Brain microvascular endothelial cell (primary cell): ENCODE measurements at regions not wholly inside any gene's neighbourhood (a gene's known extent, or its start where the extent isn't known, plus 50 kb on each side); places are given as distances from the start of the nearest gene placed in this dataset.

ENCODE experiments used
- DNase-seq: peaks from one replicate; pipeline ENCODE4 v3.0.0-alpha.2; 2020
- H3K27ac ChIP-seq: fragments of 250-450 bp; sonication (Bioruptor Pico); 2 replicates; pipeline ENCODE4 v1.5.1; 2020; ENCODE audit warnings: mild to moderate bottlenecking, moderate library complexity
- H3K27me3 ChIP-seq: fragments of 250-450 bp; sonication (Bioruptor Pico); replicated peaks from 2 replicates; pipeline ENCODE4 v1.5.1; 2020; ENCODE audit warnings: mild to moderate bottlenecking
- H3K36me3 ChIP-seq: fragments of 250-450 bp; sonication (Bioruptor Pico); replicated peaks from 2 replicates; pipeline ENCODE4 v1.5.1; 2020; ENCODE audit warnings: mild to moderate bottlenecking
- H3K4me3 ChIP-seq: 2 replicates; pipeline ENCODE4 v1.5.1; 2011; ENCODE audit warnings: low read depth, mild to moderate bottlenecking, control low read depth, low read length, moderate library complexity
- in situ Hi-C: cut with HindIII; loops from 2 replicates; pipeline ENCODE4 v1.10.0; 2017; ENCODE audit warnings: low sequenced_read_pairs, low pct_ligation_motif_present
- TF ChIP-seq, protein P1 (sequence below): IDR thresholded peaks from 2 replicates; pipeline ENCODE4 v1.5.1; 2011; ENCODE audit warnings: low read depth, mild to moderate bottlenecking, moderate library complexity, low read length, control low read depth, inconsistent platforms; ENCODE audit errors: missing control alignments

DNA sequence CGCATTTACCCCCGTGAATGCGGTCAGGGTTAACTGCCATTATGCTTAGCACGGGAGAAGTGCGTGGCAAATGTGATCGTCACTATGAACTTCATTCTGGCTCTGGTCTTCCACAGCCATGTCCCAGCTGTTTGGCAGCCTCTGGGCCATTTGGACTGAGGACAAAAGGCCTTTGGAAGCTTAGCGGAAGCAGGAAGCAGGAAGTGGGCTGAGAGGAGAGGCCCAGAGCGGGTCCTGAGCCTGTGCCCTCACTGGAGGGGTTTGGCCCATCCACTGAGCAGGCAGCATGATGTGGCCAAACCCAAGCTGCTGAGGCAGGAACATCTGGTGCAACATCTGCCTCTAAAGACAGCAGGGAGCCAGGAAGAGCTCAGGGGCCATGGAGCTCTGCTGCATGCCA lies 345.9 kb downstream of the C16orf95 start:
- in situ Hi-C loops: no loop called here
- no peaks in the 10 kb centered on the region for H3K27me3 ChIP-seq
- H3K36me3 ChIP-seq: no peaks in the 10 kb centered on the region
- TF ChIP-seq, protein P1, sequence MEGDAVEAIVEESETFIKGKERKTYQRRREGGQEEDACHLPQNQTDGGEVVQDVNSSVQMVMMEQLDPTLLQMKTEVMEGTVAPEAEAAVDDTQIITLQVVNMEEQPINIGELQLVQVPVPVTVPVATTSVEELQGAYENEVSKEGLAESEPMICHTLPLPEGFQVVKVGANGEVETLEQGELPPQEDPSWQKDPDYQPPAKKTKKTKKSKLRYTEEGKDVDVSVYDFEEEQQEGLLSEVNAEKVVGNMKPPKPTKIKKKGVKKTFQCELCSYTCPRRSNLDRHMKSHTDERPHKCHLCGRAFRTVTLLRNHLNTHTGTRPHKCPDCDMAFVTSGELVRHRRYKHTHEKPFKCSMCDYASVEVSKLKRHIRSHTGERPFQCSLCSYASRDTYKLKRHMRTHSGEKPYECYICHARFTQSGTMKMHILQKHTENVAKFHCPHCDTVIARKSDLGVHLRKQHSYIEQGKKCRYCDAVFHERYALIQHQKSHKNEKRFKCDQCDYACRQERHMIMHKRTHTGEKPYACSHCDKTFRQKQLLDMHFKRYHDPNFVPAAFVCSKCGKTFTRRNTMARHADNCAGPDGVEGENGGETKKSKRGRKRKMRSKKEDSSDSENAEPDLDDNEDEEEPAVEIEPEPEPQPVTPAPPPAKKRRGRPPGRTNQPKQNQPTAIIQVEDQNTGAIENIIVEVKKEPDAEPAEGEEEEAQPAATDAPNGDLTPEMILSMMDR: no peak
- DNase-seq: no peak
- H3K27ac ChIP-seq: no peak overlapping the region
- no peak overlapping the region for H3K4me3 ChIP-seq

DNA sequence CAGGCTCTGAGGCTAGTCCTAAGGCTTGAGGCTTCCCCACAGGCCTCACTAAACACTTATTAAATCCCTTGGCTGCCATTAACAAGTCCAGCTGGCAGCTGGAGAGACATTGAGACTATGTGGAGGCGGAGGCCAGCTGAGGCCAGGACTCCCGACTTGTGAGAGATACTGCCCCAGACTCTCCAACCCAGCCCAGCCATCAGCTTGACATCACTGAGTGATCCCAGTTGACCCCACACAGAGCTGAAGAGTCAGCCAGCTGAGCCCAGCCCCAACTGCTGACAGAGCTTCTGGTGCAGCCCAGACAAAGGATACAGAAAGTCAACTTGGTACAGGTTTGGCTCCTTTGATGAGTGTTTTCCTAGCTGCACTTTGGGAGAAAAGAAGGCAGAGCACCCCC lies 343.1 kb downstream of the C16orf95 start:
- DNase-seq: no peak
- H3K27me3 ChIP-seq: no peaks in the 10 kb centered on the region
- no peak overlapping the region for H3K4me3 ChIP-seq
- H3K36me3 ChIP-seq: no peaks in the 10 kb centered on the region
- in situ Hi-C loops: no loop called here
- H3K27ac ChIP-seq: no peak overlapping the region
- TF ChIP-seq, protein P1: no peak

DNA sequence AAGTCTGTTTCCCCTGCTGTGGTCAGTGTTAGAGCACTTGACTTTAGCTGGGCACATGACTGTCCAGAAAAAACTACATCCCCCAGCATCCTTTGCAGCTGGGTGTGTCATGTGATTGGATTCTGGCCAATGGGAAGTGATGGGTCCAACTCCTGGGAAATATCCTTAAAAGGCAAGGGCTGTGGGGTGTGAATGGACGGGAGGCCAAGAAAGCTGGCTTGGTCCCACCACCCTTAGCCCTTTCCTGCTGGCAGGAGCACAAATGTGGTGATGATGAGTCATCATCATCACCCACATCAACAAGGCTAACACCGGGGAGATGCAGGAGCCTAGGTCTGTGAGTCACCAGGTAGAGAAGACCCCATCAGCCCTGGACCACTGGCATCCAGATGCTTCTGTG lies 341.7 kb downstream of the C16orf95 start:
- in situ Hi-C loops: no loop called here
- Histone ChIP-seq H3K36me3 (no peaks in the 10 kb centered on the region), H3K4me3 (no peak overlapping the region), H3K27ac (peak overlapping the region; percentile 42), H3K27me3 (no peaks in the 10 kb centered on the region)
- peak; percentile 81 for DNase-seq
- TF ChIP-seq, protein P1: no peak

DNA sequence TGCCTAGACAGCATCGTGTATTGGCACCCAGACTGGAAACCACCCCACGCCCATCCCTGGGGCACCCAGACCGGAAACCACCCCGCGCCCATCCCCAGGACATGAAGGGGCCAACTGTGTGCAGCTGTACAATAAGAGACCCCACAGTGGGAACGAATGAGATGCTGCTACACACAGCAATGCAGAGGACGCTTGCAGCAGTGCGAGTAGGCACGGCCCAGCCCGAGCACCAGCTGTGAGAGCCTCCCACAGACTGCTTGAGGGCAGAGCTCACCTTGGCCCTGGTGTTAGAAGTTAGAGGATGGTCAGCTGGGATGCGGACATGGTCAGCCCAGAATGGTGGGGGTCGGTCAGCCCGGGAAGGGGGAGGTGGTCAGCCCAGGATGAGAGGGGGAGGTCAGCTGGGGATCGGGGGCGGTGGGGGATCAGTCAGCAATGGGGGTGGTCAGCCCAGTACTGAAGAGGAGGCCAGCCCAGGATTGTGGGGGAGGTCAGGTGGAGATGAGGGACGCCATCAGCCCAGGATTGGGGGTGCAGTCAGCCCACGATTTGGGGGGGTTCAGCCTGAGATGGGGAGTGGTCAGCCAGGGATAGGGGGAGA lies 340.0 kb downstream of the C16orf95 start:
- Histone ChIP-seq H3K27me3 (no peaks in the 10 kb centered on the region), H3K4me3 (no peak overlapping the region), H3K36me3 (no peaks in the 10 kb centered on the region), H3K27ac (no peak overlapping the region)
- no peak for DNase-seq
- TF ChIP-seq, protein P1: no peak
- in situ Hi-C loops: no loop called here

DNA sequence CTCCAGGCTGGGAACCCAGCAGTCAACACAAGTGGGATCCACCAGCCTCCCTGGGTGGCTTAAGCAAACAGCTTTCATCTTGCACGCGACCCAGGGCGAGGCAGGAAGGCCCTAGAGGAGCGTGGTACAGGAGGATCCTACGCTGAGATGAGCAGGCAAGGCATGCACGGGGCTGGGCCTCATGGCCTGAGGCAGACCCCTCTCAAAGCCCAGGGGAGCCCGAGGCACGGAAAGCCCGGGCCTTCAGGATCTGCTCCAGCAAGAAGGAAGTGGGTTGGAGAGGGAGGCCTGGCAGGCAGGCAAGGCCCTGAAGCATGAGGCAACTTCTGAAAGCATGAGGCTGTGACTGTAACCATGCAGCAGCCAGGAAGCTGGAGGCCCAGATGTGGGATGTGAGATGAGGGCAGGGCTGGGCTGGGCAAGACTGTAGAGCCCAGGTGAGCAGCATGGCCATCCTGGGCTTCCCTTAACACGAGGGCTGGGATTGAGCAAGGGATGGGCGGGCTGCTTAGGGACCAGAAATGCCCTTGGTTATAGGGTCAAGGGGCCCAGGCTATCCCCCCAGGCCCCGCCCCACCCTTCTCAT lies 338.7 kb downstream of the C16orf95 start:
- in situ Hi-C loops: no loop called here
- no peak overlapping the region for H3K4me3 ChIP-seq
- H3K27me3 ChIP-seq: no peaks in the 10 kb centered on the region
- H3K36me3 ChIP-seq: no peaks in the 10 kb centered on the region
- TF ChIP-seq, protein P1: no peak
- no peak for DNase-seq
- no peak overlapping the region for H3K27ac ChIP-seq

DNA sequence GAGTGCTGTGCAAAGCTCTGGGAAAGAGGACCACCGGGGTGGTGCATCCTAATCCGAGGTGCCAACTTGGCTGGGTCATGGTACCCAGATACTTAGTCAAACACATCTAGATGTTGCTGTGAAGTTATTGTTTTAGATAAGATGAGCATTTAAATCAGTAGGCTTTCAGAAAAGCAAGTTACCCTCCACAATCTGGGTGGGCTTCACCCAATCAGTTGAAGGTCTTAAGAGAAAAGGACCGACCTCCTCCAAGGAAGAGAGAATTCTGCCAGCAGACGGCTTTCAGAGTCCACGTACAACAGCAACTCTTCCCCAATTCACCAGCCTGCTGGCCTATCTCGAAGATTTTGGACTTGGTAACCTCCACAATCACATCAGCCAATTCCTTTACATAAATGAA lies 338.1 kb downstream of the C16orf95 start:
- Histone ChIP-seq H3K27ac (no peak overlapping the region), H3K27me3 (no peaks in the 10 kb centered on the region), H3K36me3 (no peaks in the 10 kb centered on the region), H3K4me3 (no peak overlapping the region)
- no peak for DNase-seq
- TF ChIP-seq, protein P1: no peak
- in situ Hi-C loops: no loop called here
